ENCODE measurements at regions not wholly inside any gene's neighbourhood (a gene's known extent, or its start where the extent isn't known, plus 50 kb on each side); places are given as distances from the start of the nearest gene placed in this dataset.

- in situ Hi-C loops (cut with MboI; ENCODE audit: low pct_ligation_motif_present in 1 of 4, low pct_unique_long_range_greater_than_20kb in 1 of 4, low sequenced_read_pairs in 3 of 4), result no loop called here
- TF ChIP-seq EP300 (IDR thresholded peaks at IDR 0.05; ENCODE audit: low read depth) (no peak), POLR2A (IDR thresholded peaks at IDR 0.05) (no peak)
- DNase-seq, result no peak
- no peaks in the 10 kb centered on the region for H3K27me3 ChIP-seq
- intact Hi-C loops (cut with DNase I; ENCODE audit: low total_unique reads), result no loop called here
- H3K9me3 ChIP-seq, result no peaks in the 10 kb centered on the region
- no peaks in the 10 kb centered on the region for H3K36me3 ChIP-seq
- H3K27ac ChIP-seq, result no peak overlapping the region
- H3K4me1 ChIP-seq, result no peaks in the 10 kb centered on the region
- WGBS, 2 donors (ENCODE audit: low coverage in 1 of 2), result 30 to 58% methylated on average over 2 to 3 of the region's 3 CpGs
- no peak overlapping the region for H3K4me3 ChIP-seq
These were observed 172.1 kb upstream of the CSNK1A1L start for GRCh38 chr13:37277435-37278144.

GRCh38 chr13:37277007-37277406 lies 171.5 kb upstream of the CSNK1A1L start:
- intact Hi-C loops (cut with DNase I; ENCODE audit: low total_unique reads), result no loop called here
- no peaks in the 10 kb centered on the region for H3K36me3 ChIP-seq
- no peaks in the 10 kb centered on the region for H3K27me3 ChIP-seq
- no peak overlapping the region for H3K4me3 ChIP-seq
- TF ChIP-seq POLR2A (IDR thresholded peaks at IDR 0.05) (no peak), CTCF (IDR thresholded peaks at IDR 0.05) (no peak), POLR2AphosphoS5 (IDR thresholded peaks at IDR 0.05) (no peak), EP300 (IDR thresholded peaks at IDR 0.05; ENCODE audit: low read depth) (no peak)
- no peak for DNase-seq
- H3K27ac ChIP-seq, result no peak overlapping the region
- in situ Hi-C loops (cut with MboI; ENCODE audit: low pct_ligation_motif_present in 1 of 4, low pct_unique_long_range_greater_than_20kb in 1 of 4, low sequenced_read_pairs in 3 of 4), result no loop called here
- WGBS, 2 donors (ENCODE audit: low coverage in 1 of 2), result 83 to 92% methylated on average over 1 of the region's 1 CpG
- H3K9me3 ChIP-seq, result no peaks in the 10 kb centered on the region
- H3K4me1 ChIP-seq, result no peaks in the 10 kb centered on the region

- intact Hi-C loops (cut with DNase I; ENCODE audit: low total_unique reads), result no loop called here
- no peaks in the 10 kb centered on the region for H3K4me1 ChIP-seq
- H3K27ac ChIP-seq, result no peak overlapping the region
- H3K36me3 ChIP-seq, result no peaks in the 10 kb centered on the region
- DNase-seq, result no peak
- no peak for TF ChIP-seq EP300 (IDR thresholded peaks at IDR 0.05; ENCODE audit: low read depth)
- no peak for TF ChIP-seq POLR2A (IDR thresholded peaks at IDR 0.05)
- no peak for TF ChIP-seq POLR2AphosphoS5 (IDR thresholded peaks at IDR 0.05)
- TF ChIP-seq CTCF (IDR thresholded peaks at IDR 0.05), result no peak
- H3K9me3 ChIP-seq, result no peaks in the 10 kb centered on the region
- in situ Hi-C loops (cut with MboI; ENCODE audit: low pct_ligation_motif_present in 1 of 4, low pct_unique_long_range_greater_than_20kb in 1 of 4, low sequenced_read_pairs in 3 of 4), result no loop called here
- H3K4me3 ChIP-seq, result no peak overlapping the region
- no peaks in the 10 kb centered on the region for H3K27me3 ChIP-seq
- WGBS, 2 donors (ENCODE audit: low coverage in 1 of 2), result 74 to 80% methylated on average over 5 to 6 of the region's 6 CpGs
These were observed 169.4 kb upstream of the CSNK1A1L start for GRCh38 chr13:37274569-37275497.

- intact Hi-C loops (cut with DNase I; ENCODE audit: low total_unique reads), result no loop called here
- no peak overlapping the region for H3K4me3 ChIP-seq
- no peaks in the 10 kb centered on the region for H3K9me3 ChIP-seq
- H3K27ac ChIP-seq, result no peak overlapping the region
- no peak for DNase-seq
- TF ChIP-seq CTCF (IDR thresholded peaks at IDR 0.05), result no peak
- TF ChIP-seq POLR2AphosphoS5 (IDR thresholded peaks at IDR 0.05), result no peak
- TF ChIP-seq POLR2A (IDR thresholded peaks at IDR 0.05), result no peak
- TF ChIP-seq EP300 (IDR thresholded peaks at IDR 0.05; ENCODE audit: low read depth), result no peak
- in situ Hi-C loops (cut with MboI; ENCODE audit: low pct_ligation_motif_present in 1 of 4, low pct_unique_long_range_greater_than_20kb in 1 of 4, low sequenced_read_pairs in 3 of 4), result no loop called here
- H3K27me3 ChIP-seq, result no peaks in the 10 kb centered on the region
- H3K36me3 ChIP-seq, result no peaks in the 10 kb centered on the region
- 37 to 40% methylated on average over 1 of the region's 1 CpG for WGBS, 2 donors (ENCODE audit: low coverage in 1 of 2)
- no peaks in the 10 kb centered on the region for H3K4me1 ChIP-seq
These were observed 168.4 kb upstream of the CSNK1A1L start for GRCh38 chr13:37273836-37274235.
